ENCODE measurements at regions not wholly inside any gene's neighbourhood (a gene's known extent, or its start where the extent isn't known, plus 50 kb on each side); places are given as distances from the start of the nearest gene placed in this dataset.

GRCh38 chr18:45539491-45539891 is 75.8 kb upstream of the SLC14A2 start:
- TF ChIP-seq, protein P1, sequence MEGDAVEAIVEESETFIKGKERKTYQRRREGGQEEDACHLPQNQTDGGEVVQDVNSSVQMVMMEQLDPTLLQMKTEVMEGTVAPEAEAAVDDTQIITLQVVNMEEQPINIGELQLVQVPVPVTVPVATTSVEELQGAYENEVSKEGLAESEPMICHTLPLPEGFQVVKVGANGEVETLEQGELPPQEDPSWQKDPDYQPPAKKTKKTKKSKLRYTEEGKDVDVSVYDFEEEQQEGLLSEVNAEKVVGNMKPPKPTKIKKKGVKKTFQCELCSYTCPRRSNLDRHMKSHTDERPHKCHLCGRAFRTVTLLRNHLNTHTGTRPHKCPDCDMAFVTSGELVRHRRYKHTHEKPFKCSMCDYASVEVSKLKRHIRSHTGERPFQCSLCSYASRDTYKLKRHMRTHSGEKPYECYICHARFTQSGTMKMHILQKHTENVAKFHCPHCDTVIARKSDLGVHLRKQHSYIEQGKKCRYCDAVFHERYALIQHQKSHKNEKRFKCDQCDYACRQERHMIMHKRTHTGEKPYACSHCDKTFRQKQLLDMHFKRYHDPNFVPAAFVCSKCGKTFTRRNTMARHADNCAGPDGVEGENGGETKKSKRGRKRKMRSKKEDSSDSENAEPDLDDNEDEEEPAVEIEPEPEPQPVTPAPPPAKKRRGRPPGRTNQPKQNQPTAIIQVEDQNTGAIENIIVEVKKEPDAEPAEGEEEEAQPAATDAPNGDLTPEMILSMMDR (IDR thresholded peaks at IDR 0.05): no peak
- TF ChIP-seq EZH2phosphoT487 (IDR thresholded peaks at IDR 0.05) (no peak), EZH2 (IDR thresholded peaks at IDR 0.05) (no peak)
